Endometrium (tissue), 2 donors: ENCODE measurements at regions not wholly inside any gene's neighbourhood (a gene's known extent, or its start where the extent isn't known, plus 50 kb on each side); places are given as distances from the start of the nearest gene placed in this dataset.
"Not testable (repeated sequence)": the region's sequence is repeated elsewhere in the genome, so short reads cannot be mapped to it uniquely, and the experiment has no call there.

ENCODE experiments used
- FAIRE-seq: peaks from 2 replicates; lab custom pipeline; 2012; peaks lifted over from hg19 to GRCh38; lab: Jason Lieb, UNC
- donor health status: control.
- donor health status: control.

- FAIRE-seq: no peak
These were observed 91.6 kb downstream of the CMC2 start for GRCh38 chr16:80915079-80915450.

DNA sequence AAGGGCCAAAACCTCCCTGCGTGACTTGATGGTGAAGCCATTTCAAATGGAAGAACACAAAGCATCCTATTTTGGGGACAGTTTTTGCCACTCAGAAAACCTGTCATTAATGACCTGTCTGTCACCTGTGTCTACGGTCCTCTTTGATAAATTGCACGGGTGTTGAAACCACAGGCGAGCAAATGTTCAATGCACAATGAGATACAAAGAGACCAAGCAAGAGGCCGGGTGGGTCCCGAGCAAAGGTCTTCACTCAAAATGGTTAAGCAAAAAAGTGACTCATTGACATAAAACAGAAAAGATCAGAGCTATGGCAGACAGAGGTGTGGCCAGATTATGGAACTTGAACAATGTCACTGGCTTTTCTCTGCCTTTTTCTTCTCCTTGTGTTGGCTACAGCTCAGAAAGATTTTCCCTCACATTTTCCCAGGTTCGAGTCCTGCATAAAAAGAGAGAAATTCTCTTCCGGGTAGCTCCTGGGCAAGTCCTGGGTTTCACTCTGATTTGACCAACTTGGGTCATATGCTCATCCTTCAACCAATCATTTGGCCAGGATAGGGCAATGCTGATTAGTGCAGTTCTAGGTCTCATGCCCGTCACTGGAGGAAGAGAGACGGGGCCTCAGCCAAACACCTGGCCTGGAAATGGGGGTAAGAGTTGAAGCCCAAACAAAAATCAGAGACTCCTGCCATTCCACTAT, 92.2 kb downstream of the CMC2 start:
- FAIRE-seq: no peak

DNA sequence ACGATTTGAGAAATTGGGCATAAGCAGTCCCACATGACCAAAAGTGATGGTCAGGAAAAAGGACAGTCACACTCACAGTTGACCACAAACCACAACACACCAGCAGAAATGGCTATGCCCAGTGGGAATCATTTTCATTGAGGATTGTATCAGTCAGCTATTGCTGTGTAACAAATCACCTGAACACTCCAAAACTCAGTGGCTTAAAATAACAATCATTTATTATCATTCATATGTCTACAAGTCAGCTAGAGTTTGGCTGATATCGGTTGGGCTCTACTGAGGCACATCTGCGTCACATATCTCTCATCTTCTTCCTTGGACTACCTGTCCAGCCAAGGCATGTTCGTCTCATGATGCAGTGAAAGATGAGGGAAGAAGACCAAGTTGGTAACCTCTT, 93.3 kb downstream of the CMC2 start:
- FAIRE-seq: no peak

DNA sequence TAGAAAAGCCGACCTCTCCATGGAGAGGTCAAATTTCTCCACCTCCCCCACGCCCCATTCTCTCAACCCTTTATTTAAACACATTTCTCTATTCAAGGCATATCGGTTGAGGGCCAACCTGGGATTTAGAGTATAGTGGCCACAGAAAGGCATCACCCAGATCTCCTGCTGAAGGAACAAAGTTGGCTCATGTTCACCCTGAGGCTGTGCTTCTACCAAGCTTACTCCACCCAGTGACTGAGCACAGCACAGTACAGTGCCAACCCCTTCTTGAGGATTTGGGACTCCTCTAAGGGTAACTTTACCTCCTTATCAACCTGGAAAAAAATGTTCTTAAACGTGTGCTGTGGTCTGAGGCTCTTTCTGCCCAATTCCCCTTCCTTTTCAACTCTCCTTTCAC, 94.0 kb downstream of the CMC2 start:
- FAIRE-seq: no peak

DNA sequence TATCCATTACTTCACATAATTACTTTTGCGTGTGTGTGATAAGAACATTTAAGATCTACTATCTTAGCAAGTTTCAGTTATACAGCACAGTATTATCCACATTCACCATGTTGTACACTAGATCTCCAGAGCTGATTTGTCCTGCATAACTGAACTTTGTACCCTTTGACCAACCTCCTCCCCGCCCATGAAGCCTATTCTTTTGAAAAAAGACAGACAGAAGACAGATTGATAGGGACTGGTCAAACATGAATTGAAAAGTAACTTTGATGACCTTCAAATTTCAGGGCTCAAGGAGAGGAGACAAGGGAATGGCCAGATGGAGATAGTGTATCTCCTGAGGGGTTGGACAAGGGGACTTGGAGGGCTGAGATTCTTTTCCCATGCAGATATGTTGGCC, 96.3 kb downstream of the CMC2 start:
- FAIRE-seq: no peak

DNA sequence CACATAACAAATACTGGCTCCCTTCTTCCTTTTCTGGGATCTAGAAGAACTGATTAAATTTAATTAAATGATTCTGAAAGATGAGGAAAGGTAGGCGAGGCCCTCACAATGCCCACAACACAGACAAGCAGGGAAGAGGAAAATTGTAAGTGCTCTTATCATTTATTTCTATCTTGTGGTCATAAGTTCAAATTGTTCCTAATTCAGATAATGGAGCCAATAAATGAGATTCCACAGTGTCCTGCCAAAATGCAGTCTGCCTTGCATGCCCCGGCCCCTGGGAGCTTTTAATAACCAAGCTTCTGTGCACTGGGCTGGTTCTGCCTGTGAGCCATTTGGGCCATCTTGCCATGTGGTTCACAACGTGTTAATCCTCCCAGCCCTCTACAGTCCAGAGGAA, 97.0 kb downstream of the CMC2 start:
- no peak for FAIRE-seq

GRCh38 chr16:80906169-80906568, 100.5 kb downstream of the CMC2 start:
- FAIRE-seq: not testable (repeated sequence)

- no peak for FAIRE-seq
These were observed 99.2 kb upstream of the CDYL2 start for GRCh38 chr16:80903616-80904015.

GRCh38 chr16:80902306-80903110, 98.1 kb upstream of the CDYL2 start:
- no peak for FAIRE-seq

DNA sequence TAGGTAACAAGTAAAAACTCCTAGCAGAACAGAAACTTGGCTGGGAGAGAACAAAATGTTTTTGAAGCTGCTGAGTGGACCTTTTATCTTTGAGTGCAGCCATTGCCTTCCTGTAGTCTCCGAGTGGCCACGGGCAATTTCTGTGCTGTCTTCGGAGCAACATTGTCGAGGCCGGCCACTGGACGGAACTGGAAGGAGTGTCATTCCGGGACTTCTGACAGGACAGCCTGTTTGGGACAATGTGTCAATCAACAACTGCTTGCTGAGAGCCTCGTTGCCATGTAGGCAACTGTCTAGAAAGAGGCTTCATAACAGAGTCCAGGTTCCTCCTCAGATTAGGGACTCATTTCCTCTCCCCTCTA, 96.2 kb upstream of the CDYL2 start:
- no peak for FAIRE-seq

DNA sequence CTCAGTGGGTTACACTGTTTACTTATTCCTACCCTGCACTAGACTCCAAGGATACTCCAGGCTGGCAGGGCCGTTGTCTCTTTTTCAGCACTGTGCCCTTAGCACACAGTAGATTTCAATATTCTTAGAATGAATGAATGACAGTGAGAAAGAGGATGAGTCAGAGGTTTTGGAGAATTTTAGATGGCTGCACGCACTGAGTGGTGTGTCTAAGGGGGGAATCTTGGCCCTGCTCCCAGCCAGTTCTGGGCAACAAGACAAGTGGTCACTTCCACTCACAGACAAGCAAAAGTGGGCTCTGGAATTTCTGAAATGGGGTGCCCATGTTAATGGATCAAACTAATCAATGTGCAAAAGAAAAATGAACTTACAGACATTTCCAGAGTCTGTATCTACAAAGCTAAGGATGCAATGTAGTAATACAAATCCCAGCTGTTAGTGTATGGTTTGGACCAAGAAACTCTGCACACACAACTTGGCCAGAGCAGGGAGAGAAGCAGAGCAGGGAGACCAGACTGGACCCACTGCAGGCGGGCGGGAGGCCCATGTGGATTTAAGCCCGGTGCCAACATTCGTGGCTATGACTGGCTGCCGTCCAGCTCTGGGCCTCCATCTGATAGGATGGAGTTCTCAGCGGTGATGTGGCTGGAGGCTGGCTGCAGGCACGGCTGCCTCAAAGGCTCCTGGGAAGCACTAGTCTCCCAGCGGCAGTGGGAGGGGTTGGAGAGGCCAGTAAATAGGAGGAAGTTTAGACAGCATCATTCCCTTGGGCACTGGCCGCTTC, 95.6 kb upstream of the CDYL2 start:
- FAIRE-seq: no peak

DNA sequence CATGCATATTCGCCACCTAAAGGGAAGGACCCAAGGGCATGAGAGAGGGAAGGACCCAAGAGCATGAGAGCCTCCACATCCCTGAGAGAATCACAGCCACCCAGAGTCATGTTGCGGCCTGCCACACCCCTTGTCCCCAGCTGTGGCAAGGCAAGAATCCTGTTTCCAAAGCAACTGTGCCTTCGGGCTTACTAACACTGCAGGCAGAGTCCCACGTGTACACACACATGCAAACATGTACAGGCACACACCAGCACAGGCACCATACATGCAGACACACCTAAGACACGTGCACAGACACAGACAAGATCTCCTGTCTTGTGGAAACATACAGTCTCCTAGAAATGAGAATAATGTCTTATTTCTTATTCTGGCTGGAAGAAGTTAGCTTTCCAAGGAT, 92.4 kb upstream of the CDYL2 start:
- FAIRE-seq: no peak

DNA sequence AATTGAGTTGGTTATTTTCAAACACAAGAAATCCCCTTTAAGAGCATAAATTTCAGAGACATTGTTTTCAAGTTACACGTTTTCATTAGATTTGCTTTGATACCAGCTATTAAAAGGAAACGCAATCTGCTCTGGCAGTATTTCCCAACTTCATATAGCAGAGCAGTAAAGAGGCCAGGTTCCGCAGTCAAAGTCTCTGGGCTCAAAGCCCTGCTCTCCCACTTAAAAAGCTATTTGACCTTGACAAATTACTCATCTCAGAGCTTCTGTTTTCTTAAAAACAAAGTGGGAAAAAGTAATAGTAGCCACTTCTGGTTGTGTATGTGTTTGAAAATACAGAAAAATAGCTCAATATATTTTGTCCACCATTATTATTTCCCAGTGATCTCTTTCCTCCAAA, 89.7 kb upstream of the CDYL2 start:
- no peak for FAIRE-seq

GRCh38 chr16:80893686-80894085, 89.3 kb upstream of the CDYL2 start:
- no peak for FAIRE-seq

DNA sequence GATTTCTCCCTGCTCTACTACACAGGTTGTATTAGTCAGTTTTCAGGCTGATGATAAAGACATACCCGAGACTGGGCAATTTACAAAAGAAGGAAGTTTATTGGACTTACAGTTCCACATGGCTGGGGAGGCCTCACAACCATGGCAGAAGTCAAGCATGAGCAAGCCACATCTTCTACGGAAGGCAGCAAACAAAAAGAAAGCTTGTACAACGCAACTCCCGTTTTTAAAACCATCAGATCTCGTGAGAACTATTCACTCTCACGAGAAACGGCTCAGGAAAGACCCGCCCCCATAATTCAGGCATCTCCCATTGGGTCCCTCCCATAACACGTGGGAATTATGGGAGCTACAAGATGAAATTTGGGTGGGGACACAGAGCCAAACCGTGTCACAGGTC, 88.0 kb upstream of the CDYL2 start:
- FAIRE-seq: not testable (repeated sequence)

- no peak for FAIRE-seq
These were observed 85.5 kb upstream of the CDYL2 start for GRCh38 chr16:80889779-80890359.

DNA sequence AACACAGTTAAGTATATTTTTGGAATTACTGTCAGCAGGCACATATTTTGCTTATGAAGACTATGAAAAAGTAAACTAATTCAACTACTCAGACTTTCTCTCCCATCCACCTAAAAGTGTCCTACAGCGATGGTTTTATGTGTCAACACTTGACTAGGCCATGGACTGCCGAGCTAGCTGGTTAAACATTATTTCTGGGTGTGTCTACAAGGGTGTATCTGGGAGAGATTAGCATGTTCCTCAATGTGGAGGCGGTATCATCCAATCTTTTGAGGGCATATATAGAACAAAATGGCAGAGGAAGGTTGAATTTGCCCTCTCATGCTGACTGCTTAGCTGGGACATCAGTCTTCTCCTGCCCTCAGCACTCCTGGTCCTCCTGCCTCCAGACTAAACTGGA, 82.7 kb upstream of the CDYL2 start:
- no peak for FAIRE-seq

DNA sequence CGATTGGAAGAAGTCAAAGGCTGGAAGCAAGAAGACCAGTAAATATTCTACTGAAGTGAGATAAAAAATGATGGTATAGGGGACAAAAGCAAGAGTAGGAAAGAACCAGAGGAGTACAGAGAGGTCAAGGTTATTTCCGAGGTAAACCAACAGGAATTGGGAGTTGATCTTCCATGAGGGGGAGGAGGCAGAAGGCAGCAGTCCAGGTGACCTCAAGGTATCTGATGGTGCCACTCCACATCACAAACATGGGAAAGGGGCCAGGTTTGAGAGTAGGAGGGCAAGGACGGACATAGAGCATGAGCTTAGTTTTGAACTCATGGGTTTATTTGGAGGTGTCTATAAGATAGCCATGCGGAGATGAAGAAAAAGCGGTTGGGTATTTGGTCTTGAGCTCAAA, 79.4 kb upstream of the CDYL2 start:
- FAIRE-seq: no peak

DNA sequence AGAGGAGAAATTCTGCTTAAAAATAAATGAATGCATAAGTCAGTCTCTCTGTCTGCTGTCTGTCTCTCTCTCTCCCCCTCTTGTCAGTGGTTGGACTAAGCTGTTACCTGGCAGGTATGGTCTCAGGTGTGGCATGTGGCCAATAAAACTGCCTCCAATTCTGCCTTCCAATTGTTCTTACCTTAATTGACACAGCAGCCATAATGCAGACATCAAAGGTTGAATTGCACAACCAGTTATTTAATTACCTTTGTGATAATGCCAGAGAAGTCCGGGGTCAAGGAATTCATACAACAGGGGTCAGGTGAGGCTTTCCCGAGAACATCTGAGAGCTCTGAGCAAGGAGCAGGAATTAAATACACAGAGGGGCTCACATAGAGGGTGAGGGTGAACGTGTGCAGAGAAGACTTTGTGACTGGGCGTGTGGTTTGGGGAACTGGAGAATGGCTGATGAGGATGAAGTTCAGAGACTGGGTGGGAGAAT, 78.8 kb upstream of the CDYL2 start:
- no peak for FAIRE-seq

DNA sequence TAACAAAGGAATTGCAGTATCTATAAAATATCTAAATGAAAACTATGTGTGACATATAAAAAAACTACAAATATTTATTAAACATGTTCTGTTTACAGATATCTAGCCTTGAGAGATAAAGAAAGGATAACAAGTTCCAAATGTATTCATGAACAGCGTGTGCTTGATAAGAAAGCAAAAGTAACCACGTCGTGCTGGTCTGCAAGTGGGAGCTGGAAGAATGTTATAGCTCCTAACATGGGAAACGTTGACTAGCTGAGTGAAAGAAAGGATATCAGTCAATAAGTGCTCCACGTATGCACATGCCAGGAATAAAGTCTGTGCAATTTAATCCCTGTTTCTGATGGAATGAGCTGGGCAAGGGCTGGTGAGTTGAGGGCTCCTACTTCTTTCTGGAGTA, 71.2 kb upstream of the CDYL2 start:
- FAIRE-seq: peak; percentile 84

DNA sequence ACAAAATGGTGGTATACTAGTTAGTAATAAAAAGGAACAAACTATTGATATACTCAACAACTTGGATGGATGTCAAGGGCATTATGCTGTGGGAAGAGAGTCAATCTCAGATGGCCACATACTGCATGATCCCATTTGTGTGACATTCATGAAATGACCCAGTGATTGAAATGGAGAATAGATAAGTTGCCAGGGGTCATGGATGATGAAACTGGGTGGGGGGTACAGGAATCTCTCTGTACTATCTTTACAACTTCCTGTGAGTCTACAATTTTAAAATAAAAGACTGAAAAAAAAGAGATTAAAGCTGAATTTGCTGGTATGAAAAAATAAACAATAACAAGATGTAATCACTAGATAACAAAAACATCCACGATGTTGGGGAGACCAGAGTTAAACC, 70.5 kb upstream of the CDYL2 start:
- FAIRE-seq: no peak

DNA sequence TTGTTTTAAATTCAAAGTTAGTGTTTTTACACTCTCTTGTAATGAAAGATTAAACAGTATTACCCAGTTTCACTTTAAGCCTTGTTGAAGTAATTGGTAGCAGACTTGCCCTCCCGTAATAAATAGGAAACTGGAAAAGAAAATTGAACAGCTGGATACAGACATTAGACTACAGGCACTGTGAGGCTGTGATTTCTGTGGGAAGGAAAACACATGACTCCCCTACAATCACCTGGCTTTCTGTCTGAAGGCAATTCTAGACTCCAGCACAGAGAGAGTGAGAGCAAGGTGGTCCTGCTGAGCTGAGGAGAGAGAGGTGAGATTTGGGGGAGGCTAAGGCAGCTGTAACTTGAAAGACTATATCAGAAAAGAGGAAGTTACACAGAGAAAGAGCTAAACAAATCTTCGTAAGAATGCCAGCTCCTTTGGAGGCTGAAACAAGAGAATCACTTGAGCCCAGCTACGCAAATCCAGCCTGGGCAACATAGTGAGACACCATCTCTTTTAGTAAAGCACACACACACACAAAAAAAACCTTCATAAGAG, 57.8 kb upstream of the CDYL2 start:
- FAIRE-seq: no peak
